GM21526 (cell line): ENCODE measurements at regions not wholly inside any gene's neighbourhood (a gene's known extent, or its start where the extent isn't known, plus 50 kb on each side); places are given as distances from the start of the nearest gene placed in this dataset.

Experiments used
- ATAC-seq: cut with Tn5 transposase; IDR thresholded peaks from one replicate; pipeline ENCODE4 v1.9.1; 2021; ENCODE audit warnings: moderate library complexity; ENCODE audit not compliant: unreplicated experiment, low FRiP score

DNA sequence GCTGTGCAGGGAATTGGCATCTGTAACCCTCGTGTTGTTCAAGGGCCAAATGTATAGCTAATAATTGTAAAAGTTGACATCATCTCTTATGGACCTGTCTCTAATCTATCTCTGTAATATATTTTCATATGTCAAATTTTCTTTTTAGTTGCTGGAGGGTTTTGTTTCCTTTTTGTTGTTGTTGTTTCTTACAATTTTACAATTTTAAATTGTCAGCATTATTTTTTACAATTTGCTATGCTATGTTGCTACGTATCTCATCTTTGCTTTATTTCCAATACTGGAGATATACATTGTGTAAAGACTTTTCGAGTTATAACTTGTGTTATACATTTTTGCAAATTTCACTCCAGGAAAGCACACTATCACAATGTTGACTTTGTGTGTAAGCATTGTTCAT is 290.2 kb upstream of the SP4 start:
- no peak for ATAC-seq

DNA sequence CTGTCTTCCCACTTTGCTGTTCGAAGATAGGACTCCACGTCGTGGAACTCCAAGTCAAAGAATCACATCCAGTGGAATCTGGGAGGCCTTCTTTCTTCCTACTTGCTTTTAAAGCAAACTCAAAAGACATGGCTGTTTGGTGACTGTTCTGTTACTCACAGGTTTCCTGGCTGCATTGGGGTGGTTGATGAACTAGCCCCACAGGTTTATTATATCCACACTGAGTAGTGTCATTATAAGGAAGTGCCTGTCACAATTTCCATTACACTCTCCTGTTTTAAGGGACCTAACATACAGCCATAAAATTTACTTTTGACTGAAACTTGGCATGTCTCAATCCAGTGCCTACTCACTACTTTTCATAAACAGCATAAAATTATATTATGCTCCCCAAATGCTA is 287.3 kb upstream of the SP4 start:
- no peak for ATAC-seq

GRCh38 chr7:21141476-21141875 is 286.4 kb upstream of the SP4 start:
- no peak for ATAC-seq

- ATAC-seq = no peak
Observed at GRCh38 chr7:21142081-21142480, 285.8 kb upstream of the SP4 start.

- ATAC-seq = no peak
Observed at GRCh38 chr7:21146642-21147423, 281.1 kb upstream of the SP4 start.

DNA sequence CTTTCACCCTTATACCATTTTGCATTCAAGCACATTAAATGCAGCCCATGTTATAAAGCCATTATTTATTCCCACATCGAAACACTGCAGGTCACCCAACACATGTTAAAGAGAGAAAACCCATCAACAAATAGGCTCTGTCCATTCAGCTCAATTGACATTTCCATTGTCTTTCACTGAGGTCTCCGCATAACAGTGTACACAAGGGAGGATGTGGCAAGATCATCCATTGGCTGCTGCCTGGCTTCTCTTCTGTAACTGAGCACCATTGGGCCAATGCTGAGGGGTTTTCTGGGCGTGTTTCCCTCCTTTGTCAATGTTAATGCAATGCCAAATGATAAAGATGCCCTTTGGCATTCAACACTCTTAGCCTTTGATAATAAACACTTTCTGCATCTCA is 278.1 kb upstream of the SP4 start:
- ATAC-seq = no peak

GRCh38 chr7:21154614-21155013 is 273.3 kb upstream of the SP4 start:
- no peak for ATAC-seq

DNA sequence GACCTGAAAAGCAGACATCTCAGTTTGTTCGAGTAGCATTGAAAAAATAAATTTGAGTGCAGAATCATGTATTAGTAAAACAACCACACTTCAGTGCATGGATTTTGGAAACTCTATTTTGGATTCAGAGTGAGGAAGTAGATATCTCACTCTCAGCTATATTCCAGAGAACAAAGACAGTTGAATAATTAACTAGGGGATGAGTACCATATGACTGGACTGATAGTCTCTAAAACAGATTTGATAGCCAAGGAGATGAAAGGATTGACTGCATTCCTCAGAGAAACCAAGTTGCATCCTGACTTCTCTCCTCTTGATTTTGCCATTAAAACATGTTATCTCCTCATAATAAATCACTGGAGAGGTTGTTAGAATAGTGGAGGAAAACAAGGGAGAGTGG is 268.4 kb upstream of the SP4 start:
- no peak for ATAC-seq

- no peak for ATAC-seq
Observed at GRCh38 chr7:21160401-21160800, 267.5 kb upstream of the SP4 start.

DNA sequence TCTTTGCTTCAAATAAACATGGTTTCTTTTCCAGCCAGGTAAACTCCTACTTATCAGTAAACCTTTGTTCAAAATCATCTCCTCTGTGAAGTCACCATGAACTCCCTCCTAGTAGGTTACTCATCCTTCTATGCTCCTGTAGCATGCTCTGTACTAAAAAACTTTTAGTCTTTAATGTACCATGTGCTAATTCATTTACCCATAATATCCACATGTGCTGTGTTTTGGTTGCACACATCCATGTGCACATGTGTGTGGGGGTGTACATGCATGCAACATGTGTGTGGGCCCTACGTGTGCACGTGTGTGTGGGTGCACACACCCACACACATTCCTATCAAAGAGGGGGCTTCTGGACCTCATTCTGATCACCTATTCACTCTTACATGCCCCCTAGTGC is 259.9 kb upstream of the SP4 start:
- no peak for ATAC-seq

DNA sequence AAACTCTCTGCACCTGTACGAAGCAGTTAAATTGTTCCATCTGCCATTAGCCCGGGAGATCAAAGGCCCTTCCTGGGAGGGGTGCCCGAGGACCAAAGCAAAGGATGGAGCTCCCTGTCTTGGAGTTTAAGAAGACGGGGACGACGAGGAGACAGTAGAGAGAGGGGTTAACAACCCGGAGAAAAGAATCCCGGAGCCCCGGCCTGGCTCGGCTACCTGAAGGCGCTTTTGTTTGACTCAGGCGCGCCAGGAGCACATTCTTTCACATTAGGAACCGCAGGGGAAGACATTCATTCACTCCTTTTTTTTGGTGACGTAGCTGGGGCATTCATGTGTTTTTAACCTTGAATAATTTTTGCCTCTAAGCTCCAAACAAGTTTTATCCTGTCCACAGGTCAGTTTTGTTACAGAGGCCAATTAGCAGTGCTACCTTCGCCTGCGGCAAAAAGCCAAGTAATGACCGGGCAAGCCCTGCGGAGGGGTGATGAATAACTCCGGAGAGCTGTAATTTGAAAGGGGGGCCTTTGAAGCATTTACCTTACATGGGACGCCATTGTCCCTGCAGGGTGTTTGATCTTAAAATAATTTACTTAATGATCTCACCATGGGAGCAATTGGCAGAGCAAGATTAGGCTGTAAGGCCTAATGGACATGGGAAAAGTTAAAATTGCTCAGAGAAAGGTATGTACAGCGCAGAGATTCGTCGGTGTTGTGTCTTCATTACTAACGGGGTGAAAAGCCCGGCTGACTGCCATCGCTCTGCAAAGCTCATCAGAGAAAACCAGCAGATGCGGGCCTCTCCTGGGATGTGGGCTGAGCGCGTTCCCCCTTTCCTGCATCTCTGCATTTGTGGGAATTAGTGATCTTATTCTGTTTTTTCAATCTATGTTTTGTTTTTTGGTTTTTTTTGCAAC is 258.0 kb upstream of the SP4 start:
- ATAC-seq = no peak

DNA sequence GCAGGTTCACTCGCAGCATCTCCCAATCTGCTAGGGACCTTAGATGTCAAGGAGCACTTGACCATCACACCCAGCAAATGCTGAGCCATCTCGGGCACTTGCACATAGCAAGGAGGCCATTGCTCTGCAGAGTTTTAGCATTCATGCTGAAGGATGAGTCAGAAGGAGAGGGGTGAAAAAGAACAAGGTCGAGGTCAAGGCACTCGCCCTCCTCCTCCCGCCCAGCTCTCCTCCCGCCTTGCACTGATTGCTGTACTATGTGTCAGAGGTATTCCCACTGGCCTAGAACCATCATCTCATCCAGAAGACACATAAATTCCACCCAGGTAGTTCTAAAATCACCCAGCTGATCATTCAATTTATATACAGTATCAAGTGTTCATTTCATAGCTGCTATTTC is 255.1 kb upstream of the SP4 start:
- no peak for ATAC-seq

GRCh38 chr7:21173436-21173835 is 254.4 kb upstream of the SP4 start:
- ATAC-seq = no peak

DNA sequence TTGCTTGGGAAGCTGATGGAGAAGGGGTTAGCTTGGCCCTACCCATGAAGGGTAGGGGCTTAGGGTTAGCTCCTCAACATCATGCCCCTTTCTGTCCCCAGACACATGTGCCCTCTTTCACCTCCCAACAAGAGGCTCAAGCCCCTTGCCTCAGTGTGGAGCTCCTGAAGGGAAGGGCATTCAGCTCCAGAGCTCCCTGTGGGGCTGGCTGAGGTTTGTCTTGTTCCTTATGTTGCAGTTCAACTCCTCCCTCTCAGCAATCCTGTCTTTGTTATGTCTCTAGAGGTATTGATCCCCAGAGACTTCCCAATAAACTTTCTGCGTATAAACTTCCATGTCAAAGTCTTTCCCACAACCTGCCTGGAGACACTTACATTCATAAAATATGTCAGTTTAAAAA is 252.2 kb upstream of the SP4 start:
- ATAC-seq = no peak

DNA sequence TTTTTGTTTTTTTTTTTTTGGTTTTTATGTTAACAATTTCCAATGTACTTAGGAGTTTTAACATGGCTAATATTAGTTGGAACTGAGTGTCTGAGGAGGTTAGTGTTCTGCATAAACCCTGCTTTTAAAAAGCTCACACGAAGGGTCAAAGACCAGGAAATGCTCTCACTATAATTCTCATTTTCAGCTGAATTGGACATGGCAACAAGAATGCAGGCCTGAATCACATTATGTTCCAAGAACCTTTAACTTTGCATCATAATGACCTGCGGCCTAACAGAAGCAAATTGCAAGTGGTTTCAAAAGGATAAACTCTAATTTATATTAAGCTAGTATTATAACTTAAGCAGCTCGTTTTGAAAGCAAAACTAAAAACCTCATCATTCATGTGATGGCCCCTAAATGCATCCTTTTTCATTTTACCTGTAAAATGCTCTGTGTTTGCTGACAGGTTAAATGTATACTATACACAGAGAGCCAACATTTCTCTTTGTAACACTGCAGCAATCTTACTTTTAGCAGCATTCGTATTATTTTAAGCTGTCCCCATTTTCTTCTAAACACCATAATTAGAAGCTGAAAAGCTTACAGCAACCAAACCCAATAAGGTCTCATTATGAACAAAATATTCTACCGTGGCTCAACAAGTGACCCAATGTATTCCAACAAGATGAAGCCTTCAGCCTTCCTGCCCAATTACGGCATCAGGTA is 242.8 kb upstream of the SP4 start:
- no peak for ATAC-seq

DNA sequence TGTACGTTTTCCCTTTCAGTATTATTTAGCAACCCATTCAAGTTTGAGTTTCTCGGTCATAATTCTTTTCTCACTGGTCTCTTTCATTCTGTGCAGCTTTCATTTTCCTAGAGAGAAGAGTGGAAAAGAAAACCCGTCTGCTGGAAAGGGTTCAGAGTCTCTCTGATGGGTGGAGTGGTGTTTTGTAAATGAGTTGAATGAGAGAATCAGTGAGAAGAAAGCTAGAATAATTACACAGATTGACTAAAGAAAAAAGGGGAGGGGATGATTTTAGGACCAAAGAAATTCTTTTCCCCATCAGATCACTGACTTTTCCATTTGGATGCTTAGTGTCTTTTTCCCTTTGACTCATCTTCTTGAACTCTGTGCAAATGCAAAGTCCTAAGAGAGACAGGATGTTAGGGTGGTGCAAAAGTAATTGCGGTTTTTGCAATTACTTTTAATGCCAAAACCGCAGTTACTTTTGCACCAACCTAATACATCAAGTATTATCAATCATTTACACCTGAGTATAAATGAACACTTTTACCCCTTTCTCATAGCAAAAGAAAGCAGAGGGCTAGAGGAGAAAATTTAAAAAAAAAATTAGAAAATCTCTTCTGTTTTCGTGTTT is 242.1 kb upstream of the SP4 start:
- ATAC-seq = no peak

GRCh38 chr7:21191321-21192073 is 236.4 kb upstream of the SP4 start:
- ATAC-seq = no peak

DNA sequence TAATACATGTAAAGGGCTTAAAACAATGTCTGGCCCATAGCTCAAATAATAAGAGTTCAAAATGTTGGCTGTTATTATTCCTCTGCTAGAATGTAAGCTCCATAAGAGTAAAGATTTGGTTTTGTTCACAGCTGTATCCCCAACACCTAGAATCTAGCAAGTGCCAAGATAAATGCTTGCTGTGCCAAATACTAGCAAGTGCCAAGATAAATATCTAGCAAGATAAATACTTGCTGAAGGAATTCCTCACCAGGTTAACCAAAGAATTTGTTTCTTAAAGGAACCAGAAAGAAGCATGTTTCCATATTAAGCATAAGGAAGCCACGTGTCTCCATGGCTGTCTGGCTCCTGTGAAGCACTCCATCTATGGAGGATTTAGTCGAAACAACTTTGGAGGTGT is 235.2 kb upstream of the SP4 start:
- ATAC-seq = no peak

- ATAC-seq = no peak
Observed at GRCh38 chr7:21193895-21194294, 234.0 kb upstream of the SP4 start.

- ATAC-seq = no peak
Observed at GRCh38 chr7:21194936-21195335, 232.9 kb upstream of the SP4 start.
